ENCODE measurements at regions not wholly inside any gene's neighbourhood (a gene's known extent, or its start where the extent isn't known, plus 50 kb on each side); places are given as distances from the start of the nearest gene placed in this dataset.

DNA sequence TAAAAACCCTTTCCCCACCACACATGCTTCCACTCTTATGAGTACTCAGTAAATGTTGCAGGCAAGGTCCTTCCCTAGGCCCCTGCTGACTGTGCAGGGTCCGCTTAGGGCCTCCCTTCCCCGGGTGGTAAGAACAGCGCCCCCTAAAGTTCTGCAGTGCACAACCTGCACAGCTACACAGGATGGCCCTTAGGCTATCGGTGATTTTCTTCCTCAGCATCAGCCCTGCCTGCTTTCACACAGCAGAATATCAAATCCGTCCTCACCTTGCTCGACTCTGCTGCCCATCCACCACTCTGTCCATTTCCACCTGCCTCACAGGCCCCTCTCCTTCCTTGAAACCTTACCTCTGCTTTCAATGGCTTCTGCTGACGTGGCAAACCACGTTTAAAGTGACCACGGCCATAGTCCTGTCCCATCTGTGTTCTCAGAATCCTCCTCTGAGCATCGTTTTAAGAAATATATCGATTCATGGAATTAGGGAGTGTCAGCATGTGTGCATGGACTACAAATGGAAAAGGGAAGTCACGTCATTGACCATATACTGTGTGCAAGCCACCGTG is 51.4 kb upstream of the TMEM132E start:
- no peaks in the 10 kb centered on the region for H3K36me3 ChIP-seq (ENCODE audit: control insufficient read depth, insufficient read depth, low read length)
- no peak overlapping the region for H3K9ac ChIP-seq (ENCODE audit: insufficient read depth, low read length)
- TF ChIP-seq EZH2 (IDR thresholded peaks at IDR 0.05; ENCODE audit: low read length, missing control alignments), result no peak
- TF ChIP-seq, protein P1, sequence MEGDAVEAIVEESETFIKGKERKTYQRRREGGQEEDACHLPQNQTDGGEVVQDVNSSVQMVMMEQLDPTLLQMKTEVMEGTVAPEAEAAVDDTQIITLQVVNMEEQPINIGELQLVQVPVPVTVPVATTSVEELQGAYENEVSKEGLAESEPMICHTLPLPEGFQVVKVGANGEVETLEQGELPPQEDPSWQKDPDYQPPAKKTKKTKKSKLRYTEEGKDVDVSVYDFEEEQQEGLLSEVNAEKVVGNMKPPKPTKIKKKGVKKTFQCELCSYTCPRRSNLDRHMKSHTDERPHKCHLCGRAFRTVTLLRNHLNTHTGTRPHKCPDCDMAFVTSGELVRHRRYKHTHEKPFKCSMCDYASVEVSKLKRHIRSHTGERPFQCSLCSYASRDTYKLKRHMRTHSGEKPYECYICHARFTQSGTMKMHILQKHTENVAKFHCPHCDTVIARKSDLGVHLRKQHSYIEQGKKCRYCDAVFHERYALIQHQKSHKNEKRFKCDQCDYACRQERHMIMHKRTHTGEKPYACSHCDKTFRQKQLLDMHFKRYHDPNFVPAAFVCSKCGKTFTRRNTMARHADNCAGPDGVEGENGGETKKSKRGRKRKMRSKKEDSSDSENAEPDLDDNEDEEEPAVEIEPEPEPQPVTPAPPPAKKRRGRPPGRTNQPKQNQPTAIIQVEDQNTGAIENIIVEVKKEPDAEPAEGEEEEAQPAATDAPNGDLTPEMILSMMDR (conservative IDR thresholded peaks at IDR 0.05 in 1 of 2, IDR thresholded peaks at IDR 0.05 in 1 of 2; ENCODE audit: low read depth in 1 of 2, low read length in 2 of 2), result no peak

DNA sequence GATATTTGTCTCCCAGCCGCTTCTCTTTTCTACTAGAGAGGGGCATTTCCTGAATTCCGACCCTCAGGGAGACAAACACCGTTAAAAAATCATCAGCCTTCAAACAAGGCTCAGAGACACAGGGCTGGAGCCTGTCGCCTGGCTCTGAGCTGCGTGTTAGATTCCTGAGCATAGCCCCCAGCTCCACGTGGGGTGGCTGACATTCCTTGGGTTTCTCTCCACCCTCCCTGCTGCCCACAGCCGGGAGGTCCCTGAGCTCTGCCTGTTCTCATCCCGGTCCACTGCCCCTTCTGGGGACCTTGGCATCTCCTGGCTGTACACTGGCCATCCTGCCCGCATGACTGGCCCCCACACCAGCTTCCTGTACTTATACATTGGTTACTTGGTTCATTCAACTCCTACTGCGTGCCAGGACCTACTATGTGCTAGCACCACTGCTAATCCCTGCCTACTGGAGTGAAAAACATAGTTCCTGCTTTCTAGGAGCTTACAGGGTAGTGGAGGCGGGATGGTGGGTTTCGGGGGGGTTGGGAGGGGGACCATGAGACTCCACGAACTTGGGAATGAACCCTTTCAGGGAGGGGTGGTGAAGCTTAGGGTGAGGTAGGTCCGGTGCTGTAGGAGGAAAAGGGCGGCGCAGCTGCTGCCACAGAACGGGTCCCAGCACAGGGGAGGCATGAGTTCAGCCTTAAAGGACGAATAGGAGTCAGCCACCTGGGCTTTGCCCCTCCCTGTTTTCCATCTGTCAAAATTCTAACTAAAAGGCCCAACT is 52.1 kb upstream of the TMEM132E start:
- H3K9me3 ChIP-seq (ENCODE audit: control insufficient read depth, insufficient read depth, low read depth, low read length), result no peaks in the 10 kb centered on the region
- no peak for DNase-seq (ENCODE audit: low read depth in 2 of 2)
- no peak overlapping the region for H3K4me3 ChIP-seq (replicated peaks in 1 of 4; ENCODE audit: control extremely low read depth in 1 of 4, insufficient read depth in 1 of 4, low read depth in 3 of 4, low read length in 4 of 4)
- H2AFZ ChIP-seq (ENCODE audit: low read length), result no peak overlapping the region
- no peak for TF ChIP-seq EZH2 (IDR thresholded peaks at IDR 0.05; ENCODE audit: low read length, missing control alignments)
- TF ChIP-seq, protein P1 (conservative IDR thresholded peaks at IDR 0.05 in 1 of 2, IDR thresholded peaks at IDR 0.05 in 1 of 2; ENCODE audit: low read depth in 1 of 2, low read length in 2 of 2), result no peak
- H3K27ac ChIP-seq (ENCODE audit: insufficient read depth, low read length), result no peak overlapping the region
- H3K79me2 ChIP-seq (ENCODE audit: control insufficient read depth, insufficient read depth, low read length), result no peaks in the 10 kb centered on the region
- H3K4me2 ChIP-seq (ENCODE audit: extremely low read depth, insufficient read depth, low read length), result no peak overlapping the region
- no peaks in the 10 kb centered on the region for H3K4me1 ChIP-seq (ENCODE audit: control insufficient read depth, extremely low read depth, insufficient read depth, low read length)
- no peaks in the 10 kb centered on the region for H3K36me3 ChIP-seq (ENCODE audit: control insufficient read depth, insufficient read depth, low read length)
- no peaks in the 10 kb centered on the region for H3K27me3 ChIP-seq (ENCODE audit: control insufficient read depth, insufficient read depth, low read length)
- H3K9ac ChIP-seq (ENCODE audit: insufficient read depth, low read length), result no peak overlapping the region
- H4K20me1 ChIP-seq (ENCODE audit: control insufficient read depth, extremely low read depth, insufficient read depth, low read length), result no peaks in the 10 kb centered on the region

More for the DNA sequence above, 51.4 kb upstream of the TMEM132E start:
- no peak overlapping the region for H2AFZ ChIP-seq (ENCODE audit: low read length)
- no peak for DNase-seq (ENCODE audit: low read depth in 2 of 2)
- no peak overlapping the region for H3K4me3 ChIP-seq (replicated peaks in 1 of 4; ENCODE audit: control extremely low read depth in 1 of 4, insufficient read depth in 1 of 4, low read depth in 3 of 4, low read length in 4 of 4)
- H3K27me3 ChIP-seq (ENCODE audit: control insufficient read depth, insufficient read depth, low read length), result no peaks in the 10 kb centered on the region
- no peak overlapping the region for H3K4me2 ChIP-seq (ENCODE audit: extremely low read depth, insufficient read depth, low read length)
- H3K79me2 ChIP-seq (ENCODE audit: control insufficient read depth, insufficient read depth, low read length), result no peaks in the 10 kb centered on the region
- no peak overlapping the region for H3K27ac ChIP-seq (ENCODE audit: insufficient read depth, low read length)
- H4K20me1 ChIP-seq (ENCODE audit: control insufficient read depth, extremely low read depth, insufficient read depth, low read length), result no peaks in the 10 kb centered on the region
- H3K9me3 ChIP-seq (ENCODE audit: control insufficient read depth, insufficient read depth, low read depth, low read length), result no peaks in the 10 kb centered on the region
- no peaks in the 10 kb centered on the region for H3K4me1 ChIP-seq (ENCODE audit: control insufficient read depth, extremely low read depth, insufficient read depth, low read length)

DNA sequence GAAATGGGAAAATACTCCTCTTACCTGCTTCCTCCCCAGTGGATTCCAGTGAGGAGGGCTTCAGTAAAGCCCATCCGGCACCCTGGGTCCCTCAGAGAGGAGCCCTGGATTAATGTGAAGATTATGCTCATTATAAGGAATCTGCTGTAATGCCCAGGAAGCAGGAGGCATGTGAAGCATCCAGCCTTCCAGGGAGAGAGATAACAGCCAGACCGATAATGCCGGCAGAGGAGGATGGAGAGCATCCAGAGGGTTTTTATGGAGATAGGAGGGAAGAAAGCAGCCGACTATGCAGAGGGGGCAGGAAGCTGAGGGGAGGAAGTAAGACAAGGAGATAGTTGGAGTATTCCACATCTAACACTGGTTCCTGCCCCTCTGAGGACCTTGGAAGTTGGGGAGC is 53.7 kb upstream of the TMEM132E start:
- no peaks in the 10 kb centered on the region for H3K9me3 ChIP-seq (ENCODE audit: control insufficient read depth, insufficient read depth, low read depth, low read length)
- H3K4me2 ChIP-seq (ENCODE audit: extremely low read depth, insufficient read depth, low read length), result no peak overlapping the region
- no peak overlapping the region for H3K4me3 ChIP-seq (replicated peaks in 1 of 4; ENCODE audit: control extremely low read depth in 1 of 4, insufficient read depth in 1 of 4, low read depth in 3 of 4, low read length in 4 of 4)
- H3K9ac ChIP-seq (ENCODE audit: insufficient read depth, low read length), result no peak overlapping the region
- no peak for DNase-seq (ENCODE audit: low read depth in 2 of 2)
- no peak overlapping the region for H3K27ac ChIP-seq (ENCODE audit: insufficient read depth, low read length)
- TF ChIP-seq, protein P1 (conservative IDR thresholded peaks at IDR 0.05 in 1 of 2, IDR thresholded peaks at IDR 0.05 in 1 of 2; ENCODE audit: low read depth in 1 of 2, low read length in 2 of 2), result no peak
- no peak for TF ChIP-seq EZH2 (IDR thresholded peaks at IDR 0.05; ENCODE audit: low read length, missing control alignments)
- H3K79me2 ChIP-seq (ENCODE audit: control insufficient read depth, insufficient read depth, low read length), result no peaks in the 10 kb centered on the region
- no peak overlapping the region for H2AFZ ChIP-seq (ENCODE audit: low read length)
- H3K4me1 ChIP-seq (ENCODE audit: control insufficient read depth, extremely low read depth, insufficient read depth, low read length), result no peaks in the 10 kb centered on the region
- H3K27me3 ChIP-seq (ENCODE audit: control insufficient read depth, insufficient read depth, low read length), result no peaks in the 10 kb centered on the region
- no peaks in the 10 kb centered on the region for H3K36me3 ChIP-seq (ENCODE audit: control insufficient read depth, insufficient read depth, low read length)
- no peaks in the 10 kb centered on the region for H4K20me1 ChIP-seq (ENCODE audit: control insufficient read depth, extremely low read depth, insufficient read depth, low read length)

All from fibroblast of lung (primary cell).